Colonic mucosa (tissue), 4 donors: ENCODE measurements at regions not wholly inside any gene's neighbourhood (a gene's known extent, or its start where the extent isn't known, plus 50 kb on each side); places are given as distances from the start of the nearest gene placed in this dataset.

Source experiments
- DNase-seq: peaks from one replicate; pipeline ENCODE4 v3.0.0-alpha.2; 2020
- H3K27ac ChIP-seq: fragments of 200-600 bp; one replicate; pipeline ENCODE4 v1.8.0; 2021
- H3K27me3 ChIP-seq: fragments of 200-600 bp; one replicate; pipeline ENCODE4 v1.8.0; 2021
- H3K36me3 ChIP-seq: fragments of 200-600 bp; one replicate; pipeline ENCODE4 v1.8.0; 2021
- H3K4me1 ChIP-seq: fragments of 200-600 bp; one replicate; pipeline ENCODE4 v1.8.0; 2021; ENCODE audit warnings: mild to moderate bottlenecking
- H3K4me3 ChIP-seq: fragments of 200-600 bp; one replicate; pipeline ENCODE4 v1.8.0; 2021
- H3K9ac ChIP-seq, 2 donors: one replicate each; pipeline ENCODE4 v1.7.0; 2013; ENCODE audit warnings: control low read depth in 2 of 2, low read depth in 2 of 2, low read length in 2 of 2
- H3K9me3 ChIP-seq: fragments of 200-600 bp; one replicate; pipeline ENCODE4 v1.8.0; 2021
- intact Hi-C: fragments of 100-400 bp; cut with DNase I; formaldehyde crosslinking; loops from one replicate; pipeline ENCODE4 v1.14.1; 2022
- TF ChIP-seq, protein P1 (sequence below): fragments of 200-600 bp; IDR thresholded peaks from one replicate; pipeline ENCODE4 v1.8.0; 2022; ENCODE audit warnings: antibody characterized with exemption, mild to moderate bottlenecking
- donor health status: healthy.
- donor health status: DM: no; HTN: no; CAD: no.
- donor health status: DM: no; HTN: no; CAD: no.

DNA sequence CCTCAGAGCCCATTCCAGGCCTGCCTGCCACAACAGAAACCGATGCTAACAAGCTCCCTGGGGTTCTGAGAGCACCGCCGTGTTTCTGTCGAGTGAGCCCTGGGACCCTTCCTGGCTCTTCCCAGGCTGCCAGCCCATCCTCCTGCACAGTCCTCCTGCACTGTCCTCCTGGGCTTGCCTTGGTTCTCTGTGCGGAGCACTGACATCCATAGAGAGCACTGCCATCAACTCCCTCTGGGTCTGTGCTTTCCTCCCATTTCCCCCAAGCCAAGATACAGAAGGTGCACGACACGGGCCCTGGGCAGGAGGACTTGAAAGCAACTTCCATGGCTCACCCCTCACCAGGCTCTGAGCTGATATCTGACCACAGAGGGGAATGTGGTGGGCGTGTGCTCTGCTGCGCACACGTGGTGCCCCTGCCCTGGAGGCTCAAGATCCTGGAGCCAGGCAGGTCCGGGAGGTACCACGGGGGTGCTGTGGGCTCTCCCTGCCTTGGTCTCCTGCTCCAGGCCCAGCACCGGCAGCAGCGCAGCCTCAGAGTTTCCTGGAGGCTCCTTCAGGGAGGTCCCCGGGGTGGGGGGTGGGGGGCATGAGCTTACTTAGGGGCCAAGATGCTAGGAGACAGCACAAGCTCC is 304.2 kb downstream of the BRD1 start:
- Histone ChIP-seq H3K4me1 (no peaks in the 10 kb centered on the region), H3K27ac (no peak overlapping the region), H3K36me3 (no peaks in the 10 kb centered on the region), H3K9me3 (no peaks in the 10 kb centered on the region), H3K27me3 (no peaks in the 10 kb centered on the region), H3K4me3 (no peak overlapping the region), H3K9ac (no peak overlapping the region)
- no peak for DNase-seq
- intact Hi-C loops, result no loop called here
- TF ChIP-seq, protein P1, sequence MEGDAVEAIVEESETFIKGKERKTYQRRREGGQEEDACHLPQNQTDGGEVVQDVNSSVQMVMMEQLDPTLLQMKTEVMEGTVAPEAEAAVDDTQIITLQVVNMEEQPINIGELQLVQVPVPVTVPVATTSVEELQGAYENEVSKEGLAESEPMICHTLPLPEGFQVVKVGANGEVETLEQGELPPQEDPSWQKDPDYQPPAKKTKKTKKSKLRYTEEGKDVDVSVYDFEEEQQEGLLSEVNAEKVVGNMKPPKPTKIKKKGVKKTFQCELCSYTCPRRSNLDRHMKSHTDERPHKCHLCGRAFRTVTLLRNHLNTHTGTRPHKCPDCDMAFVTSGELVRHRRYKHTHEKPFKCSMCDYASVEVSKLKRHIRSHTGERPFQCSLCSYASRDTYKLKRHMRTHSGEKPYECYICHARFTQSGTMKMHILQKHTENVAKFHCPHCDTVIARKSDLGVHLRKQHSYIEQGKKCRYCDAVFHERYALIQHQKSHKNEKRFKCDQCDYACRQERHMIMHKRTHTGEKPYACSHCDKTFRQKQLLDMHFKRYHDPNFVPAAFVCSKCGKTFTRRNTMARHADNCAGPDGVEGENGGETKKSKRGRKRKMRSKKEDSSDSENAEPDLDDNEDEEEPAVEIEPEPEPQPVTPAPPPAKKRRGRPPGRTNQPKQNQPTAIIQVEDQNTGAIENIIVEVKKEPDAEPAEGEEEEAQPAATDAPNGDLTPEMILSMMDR, result no peak

DNA sequence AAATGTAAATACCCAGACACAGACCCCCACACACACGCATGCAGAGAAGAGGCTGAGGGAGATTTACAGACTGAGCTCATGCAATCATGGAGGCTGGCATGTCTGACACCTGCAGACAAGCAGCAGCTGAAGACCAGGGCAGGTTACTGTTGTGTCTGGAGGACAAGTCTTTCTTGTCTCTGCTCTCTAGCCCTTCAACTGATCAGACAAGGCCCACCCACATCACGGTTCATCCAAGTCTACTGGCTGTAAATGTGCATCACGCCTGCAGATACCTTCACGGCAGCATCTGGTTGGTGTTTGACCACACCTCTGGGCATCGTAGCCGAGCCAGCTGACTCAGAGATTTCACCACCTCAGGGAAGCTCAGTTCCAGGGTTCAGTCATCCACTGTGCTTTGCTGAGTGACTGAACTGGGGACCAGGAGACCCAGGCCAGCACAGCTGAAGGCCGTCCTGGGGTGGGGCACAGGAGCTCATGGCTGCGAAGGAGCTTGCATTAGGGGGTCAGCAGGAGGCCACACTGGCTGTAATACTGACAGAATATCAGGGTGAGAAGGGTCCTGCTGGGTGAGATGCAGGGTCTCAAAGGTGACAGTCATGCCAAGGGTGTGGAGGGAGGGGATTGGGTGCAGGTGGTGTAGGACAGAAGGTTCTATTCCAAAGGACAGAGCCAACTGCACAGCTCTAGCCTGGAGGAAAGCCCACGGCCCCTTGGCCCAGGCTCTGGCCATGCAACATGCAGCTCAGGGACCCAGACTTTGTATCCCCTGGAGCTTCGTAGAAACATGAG is 304.9 kb downstream of the BRD1 start:
- no peak overlapping the region for H3K4me3 ChIP-seq
- no peaks in the 10 kb centered on the region for H3K27me3 ChIP-seq
- no peak overlapping the region for H3K27ac ChIP-seq
- H3K9ac ChIP-seq, result no peak overlapping the region
- H3K4me1 ChIP-seq, result no peaks in the 10 kb centered on the region
- H3K36me3 ChIP-seq, result no peaks in the 10 kb centered on the region
- intact Hi-C loops, result no loop called here
- DNase-seq, result no peak
- H3K9me3 ChIP-seq, result no peaks in the 10 kb centered on the region
- TF ChIP-seq, protein P1, result no peak

DNA sequence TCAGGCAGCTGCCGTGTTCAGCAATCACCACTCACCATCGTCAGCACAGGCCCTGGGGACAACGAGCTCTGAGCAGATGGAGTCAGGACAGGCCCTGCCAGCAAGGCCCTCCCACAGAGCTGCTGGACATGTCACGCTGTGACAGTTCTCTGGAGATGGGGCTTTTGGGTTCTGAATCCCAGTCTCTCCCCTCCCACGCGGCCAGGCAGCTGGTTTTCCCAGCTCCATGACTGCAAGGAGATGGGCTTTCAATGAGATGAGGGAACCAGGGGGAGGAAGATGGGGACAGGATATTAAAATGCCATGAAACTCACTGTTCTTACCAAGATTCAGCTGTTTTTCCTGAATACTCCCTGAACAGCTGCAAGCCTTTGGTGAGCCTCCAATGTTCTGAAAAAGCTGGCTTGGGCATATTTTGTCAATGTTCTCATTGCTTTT is 305.9 kb downstream of the BRD1 start:
- intact Hi-C loops, result no loop called here
- H3K36me3 ChIP-seq, result no peaks in the 10 kb centered on the region

DNA sequence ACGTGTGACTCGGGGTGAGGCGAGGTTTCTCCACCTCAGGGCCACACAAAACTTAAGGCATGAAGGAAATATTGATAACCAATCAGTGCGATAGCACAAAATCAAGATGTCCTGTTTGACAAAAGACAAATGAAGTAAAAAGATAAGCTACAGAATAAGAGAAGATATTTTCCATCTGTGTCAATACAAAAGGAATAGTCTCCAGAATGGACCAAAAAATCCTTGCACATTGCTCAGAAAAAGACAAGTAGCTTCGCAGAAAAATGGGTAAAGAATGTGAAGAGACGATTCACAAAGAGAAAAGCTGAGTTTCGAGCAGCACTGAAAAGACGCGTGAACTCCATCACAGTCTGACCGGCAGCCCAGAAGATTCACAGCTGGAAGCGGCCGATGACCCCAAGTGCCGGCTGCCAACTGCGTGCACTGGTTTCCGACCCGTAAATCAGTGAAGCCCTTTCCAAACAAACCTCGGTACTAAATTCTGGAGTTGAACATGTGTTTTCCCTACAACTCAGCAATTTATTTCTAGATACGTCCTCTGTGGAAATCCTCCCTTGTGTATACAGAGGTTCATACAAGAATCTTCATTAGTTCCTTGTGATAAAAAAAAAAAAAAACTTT is 308.4 kb downstream of the BRD1 start:
- DNase-seq, result no peak
- Histone ChIP-seq H3K4me3 (no peak overlapping the region), H3K9ac (no peak overlapping the region), H3K27me3 (no peaks in the 10 kb centered on the region), H3K9me3 (no peaks in the 10 kb centered on the region), H3K36me3 (no peaks in the 10 kb centered on the region), H3K27ac (no peak overlapping the region), H3K4me1 (no peaks in the 10 kb centered on the region)
- intact Hi-C loops, result no loop called here
- TF ChIP-seq, protein P1, result no peak

More for the DNA sequence above, 305.9 kb downstream of the BRD1 start:
- Histone ChIP-seq H3K4me1 (no peaks in the 10 kb centered on the region), H3K4me3 (no peak overlapping the region), H3K9ac (no peak overlapping the region), H3K27ac (no peak overlapping the region), H3K27me3 (no peaks in the 10 kb centered on the region), H3K9me3 (no peaks in the 10 kb centered on the region)
- no peak for DNase-seq
- TF ChIP-seq, protein P1, result no peak

DNA sequence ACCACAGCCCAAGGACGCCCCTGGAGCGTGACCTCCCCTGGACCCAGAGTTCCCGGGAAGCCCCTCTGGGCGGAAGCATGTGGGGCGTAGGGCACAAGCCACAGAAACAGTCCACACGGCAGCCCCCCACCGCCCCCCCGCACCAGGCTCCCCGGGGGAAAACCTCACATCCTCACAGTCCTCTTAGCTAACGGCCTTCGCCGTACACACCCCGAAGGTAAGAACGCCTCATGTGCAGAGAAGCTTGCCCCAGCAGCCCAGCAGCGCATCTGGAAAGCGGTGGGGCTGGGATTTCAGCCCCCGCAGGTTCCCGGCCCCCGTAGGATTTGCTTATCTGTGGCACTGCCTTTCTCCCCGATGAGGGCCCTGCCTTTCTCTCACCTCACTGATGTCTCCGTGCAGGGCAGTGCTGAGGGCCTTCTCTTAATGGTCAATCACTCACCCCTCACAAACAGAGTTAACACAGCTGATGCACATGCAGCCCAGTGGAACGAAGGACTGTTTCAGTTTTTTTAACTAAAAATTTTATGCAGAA is 309.2 kb downstream of the BRD1 start:
- Histone ChIP-seq H3K4me1 (no peaks in the 10 kb centered on the region), H3K9ac (no peak overlapping the region), H3K27me3 (no peaks in the 10 kb centered on the region), H3K4me3 (no peak overlapping the region), H3K9me3 (no peaks in the 10 kb centered on the region), H3K27ac (no peak overlapping the region), H3K36me3 (no peaks in the 10 kb centered on the region)
- TF ChIP-seq, protein P1, result no peak
- intact Hi-C loops, result no loop called here
- no peak for DNase-seq
